ENCODE measurements at regions not wholly inside any gene's neighbourhood (a gene's known extent, or its start where the extent isn't known, plus 50 kb on each side); places are given as distances from the start of the nearest gene placed in this dataset.

DNA sequence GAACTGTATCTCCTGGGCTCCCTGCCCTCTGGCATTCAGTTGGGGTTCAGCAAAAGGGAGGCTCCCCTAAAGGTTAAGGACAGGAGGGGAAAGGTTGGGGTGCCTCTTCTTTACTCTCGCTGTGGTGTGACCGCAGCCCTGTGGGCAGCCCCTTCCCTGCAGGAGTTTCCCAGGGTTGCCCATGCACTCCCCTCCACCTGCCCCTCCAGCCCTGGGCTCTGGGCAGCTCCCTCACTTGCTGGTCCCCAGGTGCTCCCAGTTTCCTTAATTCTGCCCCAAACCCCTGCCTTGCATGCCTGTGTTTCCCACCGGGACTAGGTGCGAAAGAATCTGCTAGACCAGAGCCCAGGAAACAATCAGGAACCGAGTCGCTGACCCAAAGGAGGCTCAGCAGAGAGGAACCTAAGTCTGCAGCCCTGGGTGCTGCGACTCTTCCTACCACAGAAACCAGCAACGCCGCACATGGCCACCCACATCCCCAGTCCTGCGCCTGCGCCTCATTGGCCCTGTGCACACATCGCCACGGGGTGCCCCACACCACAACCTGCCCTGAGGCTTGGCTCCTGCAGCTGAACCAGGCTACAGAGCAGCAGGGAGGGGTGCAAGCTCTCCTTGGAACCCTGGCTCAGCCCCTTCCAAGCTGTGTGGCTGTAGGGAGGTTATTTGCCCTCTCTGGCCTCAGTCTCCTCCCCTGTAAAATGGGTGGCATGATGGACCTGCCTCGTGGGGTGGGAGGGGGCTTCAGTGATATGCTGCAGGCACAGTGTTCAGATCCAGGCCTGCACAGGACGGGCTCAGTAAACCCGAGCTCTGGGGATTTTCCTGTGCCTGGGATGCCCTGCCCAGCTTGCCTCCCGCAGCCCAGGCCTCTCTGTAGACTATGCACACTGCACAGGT, 487.6 kb downstream of the PREX1 start:
- Histone ChIP-seq H3K9me3 (no peaks in the 10 kb centered on the region), H3K27me3 (peaks cover 0 to 5% (median 0%) of the 10 kb centered on the region in 4 donors), H3K4me1 (no peaks in the 10 kb centered on the region), H3K36me3 (no peaks in the 10 kb centered on the region), H3K27ac (no peak overlapping the region), H3K4me3 (no peak overlapping the region)
- FAIRE-seq (no peak), DNase-seq (no peak), ATAC-seq (no peak)
- intact Hi-C loops (cut with DNase I): no loop called here
- WGBS, 2 donors: 53 to 70% methylated on average over 16 to 17 of the region's 17 CpGs
- TF ChIP-seq CTCF (IDR thresholded peaks at IDR 0.05): no peak

DNA sequence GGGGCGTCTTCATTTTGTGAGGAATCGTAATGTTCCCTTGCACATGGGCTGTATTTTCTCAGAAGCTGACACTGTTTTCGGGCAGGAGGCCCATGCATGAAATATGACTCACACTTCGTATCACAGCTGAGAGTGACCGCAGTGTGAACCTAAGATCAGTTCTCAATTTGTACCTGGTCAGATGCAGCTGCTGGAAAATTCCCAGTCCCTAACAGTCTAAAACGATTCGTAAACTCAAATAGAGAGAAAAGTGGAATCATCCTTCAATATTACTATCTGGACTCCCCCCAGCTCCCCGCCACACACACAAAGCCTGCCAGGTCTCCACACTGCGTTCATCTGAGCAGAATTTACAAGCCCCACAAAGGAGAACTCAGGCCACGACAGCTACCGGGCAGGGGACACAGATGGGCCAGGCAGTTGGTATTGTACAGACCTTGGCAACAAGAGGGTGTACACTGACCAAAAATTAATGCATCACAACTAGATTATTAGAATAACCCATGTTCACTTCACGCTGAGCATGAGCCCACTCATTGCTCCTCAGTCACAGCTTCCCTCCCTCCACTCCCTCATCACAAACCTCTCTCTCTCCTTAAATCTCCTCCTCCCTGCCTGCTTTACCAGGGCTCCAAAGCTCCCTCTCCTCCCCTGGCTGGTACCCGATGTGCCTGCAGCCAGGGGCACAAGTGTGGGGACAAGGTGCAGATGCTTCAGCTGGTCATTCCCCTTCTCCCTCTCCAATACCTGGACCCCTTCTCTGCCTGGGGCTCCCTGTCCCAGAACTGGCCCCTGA, 488.4 kb downstream of the PREX1 start:
- H3K4me1 ChIP-seq: no peaks in the 10 kb centered on the region
- intact Hi-C loops (cut with DNase I): no loop called here
- H3K9me3 ChIP-seq: no peaks in the 10 kb centered on the region
- TF ChIP-seq CTCF (IDR thresholded peaks at IDR 0.05): no peak
- H3K27ac ChIP-seq: no peak overlapping the region
- FAIRE-seq (no peak), DNase-seq (no peak), ATAC-seq (peak in 2 of 4 donors; percentile 46 to 56)
- WGBS, 2 donors: 42 to 59% methylated on average over 13 of the region's 13 CpGs
- no peak overlapping the region for H3K4me3 ChIP-seq
- H3K27me3 ChIP-seq: peaks cover 0 to 5% (median 0%) of the 10 kb centered on the region in 4 donors
- H3K36me3 ChIP-seq: no peaks in the 10 kb centered on the region

DNA sequence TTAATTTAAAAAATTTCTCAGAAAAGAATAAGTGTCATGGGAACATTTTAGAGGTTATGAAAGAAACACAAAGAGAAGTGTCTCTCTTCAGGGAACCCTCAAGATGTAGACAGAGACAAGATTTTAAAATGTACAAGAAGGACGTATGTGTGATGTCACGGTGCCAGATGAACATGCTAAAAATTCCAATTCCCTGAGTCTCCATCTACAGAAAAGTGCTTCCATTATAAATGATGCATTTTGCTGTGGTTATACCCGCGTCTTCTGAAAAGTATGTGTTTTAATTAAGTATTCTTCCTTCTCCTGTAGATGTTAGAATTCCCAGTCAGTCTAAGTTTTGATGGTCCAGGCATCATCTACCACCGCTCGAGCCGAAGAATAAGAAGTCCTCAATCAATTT, 489.1 kb downstream of the PREX1 start:
- H3K4me3 ChIP-seq: no peak overlapping the region
- no peak overlapping the region for H3K27ac ChIP-seq
- intact Hi-C loops (cut with DNase I): no loop called here
- TF ChIP-seq CTCF (IDR thresholded peaks at IDR 0.05): no peak
- H3K9me3 ChIP-seq: no peaks in the 10 kb centered on the region
- no peaks in the 10 kb centered on the region for H3K36me3 ChIP-seq
- H3K27me3 ChIP-seq: peaks cover 0 to 5% (median 0%) of the 10 kb centered on the region in 4 donors
- no peak for DNase-seq
- WGBS, 2 donors: 65 to 73% methylated on average over 7 of the region's 7 CpGs
- no peak for FAIRE-seq
- H3K4me1 ChIP-seq: no peaks in the 10 kb centered on the region
- ATAC-seq: no peak

DNA sequence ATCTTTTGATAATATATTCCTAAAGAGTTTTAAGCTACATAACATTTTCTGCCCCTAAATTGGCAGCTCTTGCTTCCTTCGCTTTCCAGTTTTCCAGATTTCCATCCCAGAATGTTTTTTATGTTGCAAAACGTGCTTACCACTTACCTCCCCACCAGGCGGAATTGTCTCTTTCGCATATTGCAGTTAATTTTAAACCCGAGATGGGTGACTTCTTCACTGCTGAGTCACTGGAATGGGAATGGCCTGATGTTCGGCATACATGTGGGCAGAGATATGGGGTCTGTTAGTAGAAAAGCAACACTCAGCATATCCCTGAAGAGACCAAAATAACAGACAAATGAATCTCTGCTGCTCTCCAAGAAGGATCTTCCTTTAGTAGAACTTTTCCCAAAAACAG, 491.2 kb downstream of the PREX1 start:
- no peaks in the 10 kb centered on the region for H3K9me3 ChIP-seq
- no peak for FAIRE-seq
- intact Hi-C loops (cut with DNase I): no loop called here
- no peaks in the 10 kb centered on the region for H3K4me1 ChIP-seq
- 46 to 57% methylated on average over 6 of the region's 6 CpGs for WGBS, 2 donors
- TF ChIP-seq CTCF (IDR thresholded peaks at IDR 0.05): no peak
- no peak overlapping the region for H3K4me3 ChIP-seq
- H3K36me3 ChIP-seq: no peaks in the 10 kb centered on the region
- ATAC-seq: no peak
- DNase-seq: no peak
- no peak overlapping the region for H3K27ac ChIP-seq
- H3K27me3 ChIP-seq: peaks cover 0 to 5% (median 0%) of the 10 kb centered on the region in 4 donors
